Suprapubic skin (tissue), 4 donors: ENCODE measurements at regions not wholly inside any gene's neighbourhood (a gene's known extent, or its start where the extent isn't known, plus 50 kb on each side); places are given as distances from the start of the nearest gene placed in this dataset.
"Not testable (repeated sequence)": the region's sequence is repeated elsewhere in the genome, so short reads cannot be mapped to it uniquely, and the experiment has no call there.

Experiments used
- DNase-seq, 2 donors: peaks; one replicate each; pipeline ENCODE4 v3.0.0-alpha.2; 2019; ENCODE audit warnings: low spot score in 2 of 2
- H3K27ac ChIP-seq: fragments of 200-600 bp; sonication (generic); one replicate; pipeline ENCODE4 v1.5.1; 2019
- H3K27me3 ChIP-seq: fragments of 200-600 bp; sonication (generic); one replicate; pipeline ENCODE4 v1.5.1; 2019
- H3K36me3 ChIP-seq: fragments of 200-600 bp; sonication (generic); one replicate; pipeline ENCODE4 v1.5.1; 2019
- H3K4me1 ChIP-seq: fragments of 200-600 bp; sonication (generic); one replicate; pipeline ENCODE4 v1.5.1; 2019
- H3K4me3 ChIP-seq: fragments of 200-600 bp; sonication (generic); one replicate; pipeline ENCODE4 v1.5.1; 2019; ENCODE audit warnings: mild to moderate bottlenecking
- H3K9me3 ChIP-seq: fragments of 200-600 bp; sonication (generic); one replicate; pipeline ENCODE4 v1.5.1; 2019
- EP300 ChIP-seq: sonication (generic); formaldehyde crosslinking; IDR thresholded peaks from one replicate; pipeline ENCODE4 v1.6.1; 2017; ENCODE audit warnings: antibody characterized with exemption
- POLR2A ChIP-seq, 2 donors: fragments of 450-650 bp; IDR thresholded peaks; one replicate each; pipeline ENCODE4 v1.6.1; 2017; ENCODE audit warnings: antibody characterized with exemption in 2 of 2, mild to moderate bottlenecking in 2 of 2, moderate library complexity in 2 of 2
- POLR2AphosphoS5 ChIP-seq, 3 donors: sonication (generic); formaldehyde crosslinking; IDR thresholded peaks; one replicate each; pipeline ENCODE4 v1.6.1; 2017; ENCODE audit warnings: antibody characterized with exemption in 3 of 3
- WGBS: methylation state at CpG from one replicate; pipeline ENCODE4 v1.1.5; 2018; 5-methylcytosine and 5-hydroxymethylcytosine counted together
- TF ChIP-seq, protein P1 (sequence below), 2 donors: fragments of 200-600 bp in 1 of 2; fragments of 450-650 bp in 1 of 2; sonication (generic) in 1 of 2; IDR thresholded peaks; one replicate each; pipeline ENCODE4 v1.5.1; 2016 to 2019; ENCODE audit warnings: antibody characterized with exemption in 2 of 2, mild to moderate bottlenecking in 1 of 2, moderate library complexity in 1 of 2

DNA sequence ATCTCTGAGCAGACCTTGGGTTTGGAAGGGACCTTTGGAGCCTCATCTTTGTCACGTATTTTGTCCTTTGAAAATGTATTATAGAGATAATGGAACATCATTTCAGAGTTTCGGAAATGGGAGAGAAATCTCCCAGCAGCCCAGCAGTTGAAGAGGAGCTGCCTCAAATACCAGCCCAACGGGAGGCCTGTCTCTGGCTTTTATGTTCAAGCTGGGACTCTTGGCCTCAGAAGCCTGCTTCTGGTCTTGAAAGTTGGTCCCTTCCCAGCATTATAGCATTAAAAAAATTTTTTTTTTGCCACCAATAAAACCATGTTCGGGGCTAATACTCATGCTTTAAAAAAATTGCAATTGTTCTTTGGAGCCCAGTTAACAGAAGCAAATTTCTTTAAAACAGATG lies 73.4 kb upstream of the CTBP2 start:
- Histone ChIP-seq H3K27ac (no peak overlapping the region), H3K4me3 (no peak overlapping the region), H3K27me3 (no peaks in the 10 kb centered on the region), H3K9me3 (no peaks in the 10 kb centered on the region), H3K36me3 (no peaks in the 10 kb centered on the region), H3K4me1 (peaks cover 5% of the 10 kb centered on the region)
- no peak for DNase-seq
- TF ChIP-seq, protein P1, sequence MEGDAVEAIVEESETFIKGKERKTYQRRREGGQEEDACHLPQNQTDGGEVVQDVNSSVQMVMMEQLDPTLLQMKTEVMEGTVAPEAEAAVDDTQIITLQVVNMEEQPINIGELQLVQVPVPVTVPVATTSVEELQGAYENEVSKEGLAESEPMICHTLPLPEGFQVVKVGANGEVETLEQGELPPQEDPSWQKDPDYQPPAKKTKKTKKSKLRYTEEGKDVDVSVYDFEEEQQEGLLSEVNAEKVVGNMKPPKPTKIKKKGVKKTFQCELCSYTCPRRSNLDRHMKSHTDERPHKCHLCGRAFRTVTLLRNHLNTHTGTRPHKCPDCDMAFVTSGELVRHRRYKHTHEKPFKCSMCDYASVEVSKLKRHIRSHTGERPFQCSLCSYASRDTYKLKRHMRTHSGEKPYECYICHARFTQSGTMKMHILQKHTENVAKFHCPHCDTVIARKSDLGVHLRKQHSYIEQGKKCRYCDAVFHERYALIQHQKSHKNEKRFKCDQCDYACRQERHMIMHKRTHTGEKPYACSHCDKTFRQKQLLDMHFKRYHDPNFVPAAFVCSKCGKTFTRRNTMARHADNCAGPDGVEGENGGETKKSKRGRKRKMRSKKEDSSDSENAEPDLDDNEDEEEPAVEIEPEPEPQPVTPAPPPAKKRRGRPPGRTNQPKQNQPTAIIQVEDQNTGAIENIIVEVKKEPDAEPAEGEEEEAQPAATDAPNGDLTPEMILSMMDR (IDR thresholded peaks at IDR 0.05): no peak
- TF ChIP-seq POLR2AphosphoS5 (IDR thresholded peaks at IDR 0.05): no peak
- WGBS: 83% methylated on average over 4 of the region's 4 CpGs

DNA sequence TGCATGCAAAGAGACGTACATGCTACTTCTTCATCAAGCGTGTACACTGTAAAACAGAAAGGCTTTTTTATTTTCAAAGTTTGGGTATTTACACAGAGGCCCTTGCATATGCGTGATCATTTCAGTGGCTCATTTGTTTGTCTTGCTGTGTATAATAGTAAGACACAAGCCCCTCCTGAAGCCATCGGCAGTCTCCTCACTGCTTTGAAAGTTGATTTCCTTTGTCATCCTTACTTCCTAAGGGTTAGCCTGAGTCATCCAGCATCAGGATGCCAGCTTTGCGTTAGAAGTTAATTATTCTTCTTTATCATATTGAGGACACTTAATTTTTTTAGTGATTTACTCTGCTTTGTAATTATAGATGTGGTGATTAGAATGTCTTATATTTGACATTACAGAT lies 72.5 kb upstream of the CTBP2 start:
- Histone ChIP-seq H3K4me1 (peaks cover 5% of the 10 kb centered on the region), H3K9me3 (no peaks in the 10 kb centered on the region), H3K27ac (no peak overlapping the region), H3K27me3 (no peaks in the 10 kb centered on the region), H3K4me3 (no peak overlapping the region), H3K36me3 (no peaks in the 10 kb centered on the region)
- TF ChIP-seq EP300: no peak
- TF ChIP-seq, protein P1 (IDR thresholded peaks at IDR 0.05): no peak
- no peak for TF ChIP-seq POLR2AphosphoS5 (IDR thresholded peaks at IDR 0.05)
- no peak for TF ChIP-seq POLR2A (IDR thresholded peaks at IDR 0.05)
- no peak for DNase-seq
- 87% methylated on average over 5 of the region's 5 CpGs for WGBS

- WGBS: 87% methylated on average over 9 of the region's 9 CpGs
- H3K36me3 ChIP-seq: no peaks in the 10 kb centered on the region
- H3K27ac ChIP-seq: no peak overlapping the region
- DNase-seq: no peak
- H3K9me3 ChIP-seq: no peaks in the 10 kb centered on the region
- no peaks in the 10 kb centered on the region for H3K27me3 ChIP-seq
- H3K4me3 ChIP-seq: no peak overlapping the region
- H3K4me1 ChIP-seq: peaks cover 5% of the 10 kb centered on the region
- no peak for TF ChIP-seq EP300
- TF ChIP-seq, protein P1 (IDR thresholded peaks at IDR 0.05): no peak
- TF ChIP-seq POLR2AphosphoS5 (IDR thresholded peaks at IDR 0.05): no peak
- no peak for TF ChIP-seq POLR2A (IDR thresholded peaks at IDR 0.05)
These were observed 71.6 kb upstream of the CTBP2 start for GRCh38 chr10:125231813-125232475.

- Histone ChIP-seq H3K27me3 (no peaks in the 10 kb centered on the region), H3K27ac (no peak overlapping the region), H3K4me3 (no peak overlapping the region), H3K9me3 (no peaks in the 10 kb centered on the region), H3K4me1 (peaks cover 5% of the 10 kb centered on the region), H3K36me3 (no peaks in the 10 kb centered on the region)
- no peak for DNase-seq
- TF ChIP-seq, protein P1 (IDR thresholded peaks at IDR 0.05): no peak
- TF ChIP-seq POLR2AphosphoS5 (IDR thresholded peaks at IDR 0.05): no peak
- TF ChIP-seq EP300: no peak
- no peak for TF ChIP-seq POLR2A (IDR thresholded peaks at IDR 0.05)
- WGBS: 74% methylated on average over 4 of the region's 13 CpGs
These were observed 70.9 kb upstream of the CTBP2 start for GRCh38 chr10:125231116-125231812.

DNA sequence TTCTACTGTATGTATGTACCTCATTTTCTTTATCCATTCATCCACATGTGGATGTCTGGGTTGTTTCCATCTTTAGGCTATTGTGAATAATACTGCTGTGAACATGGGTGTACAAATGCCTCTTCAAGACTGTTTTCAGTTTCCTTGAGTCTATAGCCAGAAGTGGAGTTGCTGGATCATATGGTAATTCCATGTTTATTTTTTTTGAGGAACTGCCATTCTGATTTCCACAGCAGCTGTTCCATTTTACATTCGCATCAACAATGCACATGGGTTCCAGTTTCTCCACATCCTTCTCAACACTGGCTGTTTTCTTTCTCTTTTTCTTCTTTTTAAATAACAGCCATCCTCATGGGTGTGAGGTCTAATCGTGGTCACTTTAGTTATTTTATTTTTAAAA lies 69.9 kb upstream of the CTBP2 start:
- DNase-seq: no peak

DNA sequence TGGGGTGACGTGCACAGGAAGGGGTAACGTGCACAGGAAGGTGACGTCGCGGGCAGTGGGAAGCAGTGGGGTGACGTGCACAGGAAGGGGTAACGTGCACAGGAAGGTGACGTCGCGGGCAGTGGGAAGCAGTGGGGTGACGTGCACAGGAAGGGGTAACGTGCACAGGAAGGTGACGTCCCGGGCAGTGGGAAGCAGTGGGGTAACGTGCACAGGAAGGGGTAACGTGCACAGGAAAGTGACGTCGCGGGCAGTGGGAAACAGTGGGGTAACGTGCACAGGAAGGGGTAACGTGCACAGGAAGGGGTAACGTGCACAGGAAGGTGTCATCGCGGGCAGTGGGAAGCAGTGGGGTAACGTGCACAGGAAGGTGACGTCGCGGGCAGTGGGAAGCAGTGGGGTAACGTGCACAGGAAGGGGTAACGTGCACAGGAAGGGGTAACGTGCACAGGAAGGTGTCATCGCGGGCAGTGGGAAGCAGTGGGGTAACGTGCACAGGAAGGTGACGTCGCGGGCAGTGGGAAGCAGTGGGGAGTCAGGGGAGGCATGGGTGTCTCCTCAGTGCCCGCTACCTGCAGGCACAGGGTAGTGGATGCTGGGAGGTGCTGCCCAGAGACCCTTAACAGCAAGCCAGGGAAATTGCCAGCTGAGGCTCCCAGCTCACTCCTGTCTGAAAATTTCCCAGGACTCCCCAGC lies 68.0 kb upstream of the CTBP2 start:
- not testable (repeated sequence) for H3K27me3 ChIP-seq, DNase-seq, H3K4me3 ChIP-seq, H3K4me1 ChIP-seq, H3K27ac ChIP-seq, H3K36me3 ChIP-seq, H3K9me3 ChIP-seq
- 84% methylated on average over 38 of the region's 38 CpGs for WGBS

More for the DNA sequence above, 69.9 kb upstream of the CTBP2 start:
- TF ChIP-seq, protein P1 (IDR thresholded peaks at IDR 0.05): no peak
- TF ChIP-seq POLR2AphosphoS5 (IDR thresholded peaks at IDR 0.05) (no peak), POLR2A (IDR thresholded peaks at IDR 0.05) (no peak), EP300 (no peak)
- no peak overlapping the region for H3K27ac ChIP-seq
- H3K36me3 ChIP-seq: no peaks in the 10 kb centered on the region
- H3K27me3 ChIP-seq: no peaks in the 10 kb centered on the region
- no peaks in the 10 kb centered on the region for H3K9me3 ChIP-seq
- H3K4me3 ChIP-seq: no peak overlapping the region
- WGBS: 80% methylated on average over 2 of the region's 2 CpGs
- peaks cover 5% of the 10 kb centered on the region for H3K4me1 ChIP-seq
